Stimulated activated CD4-positive, alpha-beta T cell treated with anti-CD3 and anti-CD28 coated beads, Interleukin-15, amount 100 ng/mL, for 24 hours (primary cell): ENCODE measurements at regions not wholly inside any gene's neighbourhood (a gene's known extent, or its start where the extent isn't known, plus 50 kb on each side); places are given as distances from the start of the nearest gene placed in this dataset.

Experiments
- DNase-seq: peaks from one replicate; pipeline ENCODE4 v3.0.0-alpha.2; 2020

GRCh38 chr12:90193500-90193899 lies 484.9 kb upstream of the ATP2B1 start:
- DNase-seq = no peak

GRCh38 chr12:90188857-90189256 lies 480.2 kb upstream of the ATP2B1 start:
- no peak for DNase-seq

DNA sequence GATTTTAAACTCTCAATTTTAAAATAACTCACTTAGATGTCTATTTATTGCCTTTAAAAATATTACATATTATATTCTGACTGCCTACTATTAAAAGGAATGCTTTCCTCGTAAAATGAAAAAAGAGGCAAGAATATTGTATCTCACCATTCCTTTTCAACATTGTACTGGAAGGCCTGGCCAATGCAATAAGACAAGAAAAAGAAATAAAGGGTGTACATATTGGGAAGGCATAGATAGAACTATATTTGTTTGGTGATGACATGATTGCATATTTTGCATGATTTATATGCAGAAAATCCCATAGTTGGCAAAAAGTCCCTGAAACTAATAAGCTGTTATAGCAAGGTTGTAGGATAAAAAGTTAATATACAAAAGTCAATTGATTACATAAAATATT lies 474.6 kb upstream of the ATP2B1 start:
- DNase-seq = no peak

DNA sequence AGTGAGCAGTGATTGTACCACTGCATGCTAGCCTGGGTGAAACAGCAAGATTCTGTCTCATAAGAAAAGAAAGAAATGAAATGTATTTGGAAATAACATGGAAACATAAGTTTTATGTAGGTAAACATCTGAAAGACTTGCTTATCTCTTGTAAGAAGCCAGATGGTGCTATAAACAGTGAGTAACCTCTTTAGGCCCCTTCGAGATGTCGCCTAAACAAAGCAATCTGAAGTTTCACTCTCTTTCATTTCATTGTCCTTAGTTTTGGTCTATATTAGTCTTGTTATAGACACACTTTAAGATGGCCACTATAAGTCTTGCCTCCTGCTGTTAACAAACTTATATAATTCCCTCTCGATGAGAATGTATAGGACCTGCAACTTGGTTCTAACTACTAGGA lies 472.6 kb upstream of the ATP2B1 start:
- DNase-seq = no peak

GRCh38 chr12:90174956-90175355 lies 466.3 kb upstream of the ATP2B1 start:
- DNase-seq = no peak

GRCh38 chr12:90174198-90174510 lies 465.5 kb upstream of the ATP2B1 start:
- DNase-seq = peak; percentile 2

DNA sequence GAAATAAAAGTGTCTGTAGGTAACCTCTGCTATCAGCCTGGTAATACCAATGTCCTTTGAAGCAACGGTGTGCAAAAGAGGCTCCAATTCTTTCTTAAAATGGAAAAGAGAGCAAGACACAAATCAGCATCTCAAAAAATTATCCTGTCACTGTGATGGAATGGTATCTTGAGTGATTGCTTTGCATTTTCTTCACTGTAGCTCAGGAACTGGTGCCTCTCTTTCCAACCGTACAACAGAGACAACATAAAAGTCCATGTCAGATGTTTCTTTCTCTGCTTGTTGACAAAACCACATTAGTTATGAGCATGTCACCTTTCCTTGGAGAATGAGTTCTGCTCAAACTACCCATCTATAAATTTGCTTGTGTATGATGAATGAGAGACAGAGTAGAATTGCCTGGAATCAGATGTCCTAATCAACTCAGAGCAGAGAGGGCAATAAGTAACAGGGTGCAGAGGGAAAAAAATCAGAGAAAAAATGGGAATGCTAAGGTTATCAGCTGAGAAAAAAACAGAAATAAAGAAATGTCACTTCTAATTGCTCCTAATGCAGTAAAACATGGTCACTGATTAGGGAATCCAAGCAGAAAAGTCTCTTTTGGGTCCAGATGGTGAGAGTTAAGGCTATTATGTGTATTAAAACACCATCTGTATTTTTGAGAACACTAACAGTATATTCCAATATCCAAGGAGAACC lies 465.0 kb upstream of the ATP2B1 start:
- no peak for DNase-seq

GRCh38 chr12:90172524-90172923 lies 463.9 kb upstream of the ATP2B1 start:
- DNase-seq = no peak

DNA sequence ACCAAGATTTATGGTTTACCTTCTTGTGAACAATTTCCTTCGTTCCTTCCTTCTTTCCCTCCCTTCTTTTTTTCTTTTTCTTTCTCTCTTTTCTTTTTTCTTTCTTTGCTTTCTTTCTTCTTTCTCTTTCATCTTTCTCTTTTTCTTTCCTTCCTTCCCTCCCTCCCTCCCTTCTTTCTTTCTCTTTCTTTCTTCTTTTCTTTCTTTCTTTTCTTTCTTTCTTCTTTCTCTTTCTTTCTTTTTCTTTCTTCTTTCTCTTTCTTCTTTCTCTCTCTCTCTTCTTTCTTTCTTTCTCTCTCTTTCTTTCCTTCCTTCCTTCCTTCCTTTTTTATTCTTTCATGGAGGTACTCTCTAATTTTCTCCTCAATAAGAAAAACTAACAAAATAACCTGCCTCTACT lies 462.1 kb upstream of the ATP2B1 start:
- DNase-seq = no peak

DNA sequence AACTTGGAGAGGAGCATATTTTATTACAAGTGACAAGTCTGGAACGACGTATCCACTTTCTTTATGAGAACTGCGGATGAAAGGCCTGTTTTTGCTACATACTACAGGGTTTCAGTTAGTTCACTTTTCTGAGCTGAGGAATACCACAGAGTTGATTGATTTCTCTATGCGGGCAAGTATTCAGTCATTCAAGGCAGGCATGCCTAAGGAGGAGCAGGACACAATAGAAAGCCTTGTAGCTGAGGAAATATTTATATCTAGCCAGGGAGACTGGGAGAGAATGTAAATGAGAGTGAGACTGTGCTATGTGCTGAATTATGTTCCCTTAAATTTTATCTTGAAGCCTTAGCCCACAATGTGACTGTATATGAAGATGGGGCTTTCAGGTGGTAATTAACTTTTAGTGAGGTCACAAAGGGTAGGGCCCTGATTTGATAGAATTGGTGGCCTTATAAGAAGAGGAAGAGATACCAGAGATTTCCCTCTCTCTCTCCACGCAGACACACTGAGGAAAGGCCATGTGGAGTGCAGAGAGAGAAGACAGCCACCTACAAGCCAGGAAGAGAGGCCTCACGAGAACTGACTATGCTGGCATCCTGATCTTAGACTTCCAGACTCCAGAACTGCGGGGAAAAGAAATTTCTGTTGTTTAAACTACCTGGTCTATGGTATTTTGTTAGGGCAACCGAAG lies 459.0 kb upstream of the ATP2B1 start:
- no peak for DNase-seq

DNA sequence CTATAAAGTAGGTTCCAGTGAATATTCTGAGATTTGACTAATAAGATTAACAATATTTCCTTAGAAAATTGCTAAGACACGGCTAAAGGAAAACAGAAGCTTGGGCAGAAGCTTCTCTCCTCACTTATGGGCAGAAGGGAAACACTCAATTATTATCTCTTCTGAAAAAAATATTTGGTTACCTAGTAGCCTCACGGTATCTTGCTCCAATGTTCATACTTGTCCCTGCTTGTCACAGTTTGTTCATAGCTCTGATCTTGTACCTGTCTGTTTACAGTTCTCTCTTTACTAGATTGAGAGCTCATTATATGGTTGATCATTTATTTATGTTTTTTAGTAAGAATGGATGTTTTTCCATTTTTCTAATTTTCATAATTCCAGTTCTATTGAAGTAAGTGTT lies 458.0 kb upstream of the ATP2B1 start:
- no peak for DNase-seq

- no peak for DNase-seq
Measured at GRCh38 chr12:90166012-90166411, 457.4 kb upstream of the ATP2B1 start.

- DNase-seq = no peak
Measured at GRCh38 chr12:90163975-90164374, 455.3 kb upstream of the ATP2B1 start.

- no peak for DNase-seq
Measured at GRCh38 chr12:90153827-90154226, 445.2 kb upstream of the ATP2B1 start.

DNA sequence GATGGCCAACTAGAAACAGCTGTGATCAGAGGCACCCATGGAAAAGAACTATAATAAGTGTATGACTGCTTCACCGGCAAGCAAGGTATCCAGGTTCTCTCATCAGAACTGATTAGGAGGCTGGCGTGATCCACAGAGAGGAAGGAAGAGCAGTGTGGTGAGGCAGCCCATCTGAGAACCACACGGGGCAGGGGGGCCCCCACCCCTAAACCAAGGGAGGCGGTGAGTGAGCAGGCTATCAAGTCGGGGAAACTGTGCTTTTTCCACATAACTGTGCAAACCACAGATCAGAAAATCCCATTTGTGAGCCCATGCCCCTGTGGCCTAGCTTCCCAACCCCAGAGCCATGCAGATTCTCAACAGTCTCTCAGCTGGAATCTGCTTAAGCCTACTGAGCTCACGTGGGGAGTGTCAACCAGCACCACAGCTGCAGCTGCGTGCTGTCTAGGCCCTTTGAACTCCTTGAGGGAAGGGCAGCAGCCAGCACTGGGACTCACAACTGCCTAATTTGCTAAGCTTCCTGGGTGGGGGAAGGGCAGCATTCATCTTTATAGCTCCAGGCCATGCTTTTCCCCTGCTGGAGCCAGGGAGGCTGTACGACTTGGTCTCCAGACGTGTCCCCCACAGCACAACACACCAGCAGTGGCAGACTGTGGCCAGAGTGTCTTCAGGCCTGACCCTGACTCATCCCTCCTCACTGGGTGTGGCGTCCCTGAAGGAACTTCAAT lies 444.4 kb upstream of the ATP2B1 start:
- peak; percentile 7 for DNase-seq

DNA sequence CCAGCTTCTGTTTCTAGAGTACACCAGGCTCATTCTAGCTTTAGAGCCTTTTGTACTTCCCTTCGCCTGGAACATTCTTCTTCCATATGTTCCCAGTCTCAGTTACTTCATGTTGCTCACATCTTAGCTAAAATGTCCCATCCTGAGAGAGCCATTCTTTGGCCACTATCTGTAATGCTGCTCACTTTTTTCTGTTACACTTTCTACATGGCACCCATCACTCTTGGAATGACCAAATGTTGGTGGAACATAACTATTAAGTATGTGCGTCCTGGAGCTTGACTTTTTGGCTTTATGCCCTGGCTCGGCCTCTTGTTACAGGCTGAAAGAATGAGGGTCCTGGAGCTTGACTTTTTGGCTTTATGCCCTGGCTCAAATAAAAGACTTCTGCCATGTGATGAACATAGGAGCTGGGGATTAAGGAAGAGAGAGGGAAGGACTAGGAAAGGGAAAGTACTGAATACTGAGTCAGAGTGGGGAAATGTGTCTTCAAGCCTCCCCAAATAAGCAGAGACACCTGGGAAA lies 442.9 kb upstream of the ATP2B1 start:
- no peak for DNase-seq

DNA sequence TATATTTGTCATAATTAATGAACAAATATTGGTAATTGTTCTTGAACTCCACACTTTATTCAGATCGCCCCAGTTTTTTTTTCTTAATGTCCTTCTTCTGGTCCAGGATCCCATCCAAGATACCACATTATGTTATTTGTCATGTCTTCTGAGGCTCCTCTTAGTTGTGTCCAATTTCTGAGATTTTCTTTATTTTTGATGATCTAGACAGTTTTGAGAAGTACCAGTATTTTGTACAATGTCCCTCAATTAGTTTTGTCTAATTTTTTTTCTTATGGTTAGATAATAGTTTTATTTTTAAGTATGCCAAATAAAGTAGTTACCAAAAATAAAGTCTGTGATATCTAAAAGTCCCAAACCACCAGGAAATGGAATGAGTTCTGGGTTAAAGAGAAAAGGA lies 440.8 kb upstream of the ATP2B1 start:
- DNase-seq = no peak

GRCh38 chr12:90129366-90130030 lies 420.9 kb upstream of the ATP2B1 start:
- no peak for DNase-seq

DNA sequence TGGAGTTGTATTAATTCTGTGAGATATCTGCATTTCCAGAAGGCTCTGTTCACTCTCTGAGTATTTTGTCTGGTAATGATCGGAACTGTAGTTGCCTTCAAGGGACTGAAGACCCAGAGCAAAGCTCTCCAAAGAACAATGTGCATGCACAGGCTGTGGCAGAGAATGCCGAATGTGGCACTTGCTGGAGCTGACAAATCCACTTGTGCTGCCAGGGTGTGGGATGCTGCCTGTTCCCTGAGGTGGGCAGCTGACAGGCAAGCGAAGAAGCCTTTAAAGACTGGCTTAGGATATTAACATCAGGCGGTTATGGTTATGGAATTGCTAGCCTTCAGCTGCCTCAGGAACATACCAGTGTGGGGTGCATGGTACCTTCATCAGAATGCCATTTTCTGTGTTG lies 419.9 kb upstream of the ATP2B1 start:
- DNase-seq = no peak

- no peak for DNase-seq
Measured at GRCh38 chr12:90126125-90126524, 417.5 kb upstream of the ATP2B1 start.

DNA sequence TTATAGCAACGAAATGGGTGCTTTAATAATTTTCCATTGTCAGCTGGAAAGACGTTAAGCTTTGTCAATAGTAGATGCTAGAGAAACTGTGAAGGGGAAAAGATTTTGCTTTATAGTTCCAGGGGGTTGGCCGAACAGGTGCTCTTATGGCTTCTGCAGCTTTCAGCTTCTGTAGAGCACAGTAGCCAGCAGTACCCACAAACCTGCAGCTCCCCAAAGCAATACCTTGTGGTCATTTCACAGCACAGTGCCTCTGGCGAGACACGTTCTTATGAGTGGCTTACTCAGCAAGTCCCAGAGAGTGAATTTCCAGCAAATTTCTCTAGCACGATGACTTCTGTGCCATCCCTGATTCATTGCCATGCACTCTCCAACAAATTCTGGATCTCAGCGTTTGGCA lies 416.3 kb upstream of the ATP2B1 start:
- no peak for DNase-seq

- no peak for DNase-seq
Measured at GRCh38 chr12:90124289-90124688, 415.7 kb upstream of the ATP2B1 start.

- DNase-seq = no peak
Measured at GRCh38 chr12:90122681-90123080, 414.0 kb upstream of the ATP2B1 start.

DNA sequence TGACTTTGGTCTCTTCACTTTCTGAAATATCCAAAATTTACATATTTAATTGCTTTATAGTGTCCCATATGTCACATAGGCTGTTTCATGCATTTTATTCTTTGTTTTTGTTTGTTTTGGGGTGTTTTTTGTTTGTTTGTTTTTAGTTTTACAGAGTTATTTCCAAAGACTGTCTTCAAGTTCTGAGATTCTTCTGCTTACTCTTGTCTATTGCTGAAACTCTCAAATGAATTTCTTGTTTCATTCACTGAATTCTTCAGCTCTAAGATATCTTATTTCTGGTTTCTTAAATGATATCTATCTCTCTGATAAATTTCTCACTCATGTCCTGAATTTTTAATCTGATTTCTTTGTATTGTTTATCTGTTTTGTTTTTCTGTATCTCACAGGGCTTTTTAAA lies 412.0 kb upstream of the ATP2B1 start:
- DNase-seq = no peak
